ENCODE measurements at regions not wholly inside any gene's neighbourhood (a gene's known extent, or its start where the extent isn't known, plus 50 kb on each side); places are given as distances from the start of the nearest gene placed in this dataset.

DNA sequence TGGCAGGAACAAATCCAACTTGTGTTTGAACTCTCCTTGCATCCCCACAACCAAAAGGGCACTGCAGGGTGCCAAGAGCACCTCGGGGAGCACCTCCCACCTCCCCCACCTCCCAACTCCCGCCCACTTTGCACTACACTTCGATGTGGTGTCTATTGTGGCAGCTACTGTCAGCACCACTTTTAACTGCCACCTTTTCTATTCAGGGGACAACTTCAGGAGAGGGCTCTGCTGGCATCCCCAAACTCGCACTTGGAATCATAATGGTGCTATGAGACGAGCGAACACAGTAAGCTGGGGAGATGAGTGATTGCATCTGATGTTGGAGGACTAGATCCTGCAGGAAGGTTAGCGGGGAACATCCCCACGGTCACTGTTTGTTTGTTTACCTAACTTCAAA, 238.2 kb upstream of the PROX1 start:
- in situ Hi-C loops (cut with MboI; ENCODE audit: low sequenced_read_pairs, unreplicated experiment) = no loop called here
- DNase-seq (ENCODE audit: low spot score) = no peak
- TF ChIP-seq, protein P1, sequence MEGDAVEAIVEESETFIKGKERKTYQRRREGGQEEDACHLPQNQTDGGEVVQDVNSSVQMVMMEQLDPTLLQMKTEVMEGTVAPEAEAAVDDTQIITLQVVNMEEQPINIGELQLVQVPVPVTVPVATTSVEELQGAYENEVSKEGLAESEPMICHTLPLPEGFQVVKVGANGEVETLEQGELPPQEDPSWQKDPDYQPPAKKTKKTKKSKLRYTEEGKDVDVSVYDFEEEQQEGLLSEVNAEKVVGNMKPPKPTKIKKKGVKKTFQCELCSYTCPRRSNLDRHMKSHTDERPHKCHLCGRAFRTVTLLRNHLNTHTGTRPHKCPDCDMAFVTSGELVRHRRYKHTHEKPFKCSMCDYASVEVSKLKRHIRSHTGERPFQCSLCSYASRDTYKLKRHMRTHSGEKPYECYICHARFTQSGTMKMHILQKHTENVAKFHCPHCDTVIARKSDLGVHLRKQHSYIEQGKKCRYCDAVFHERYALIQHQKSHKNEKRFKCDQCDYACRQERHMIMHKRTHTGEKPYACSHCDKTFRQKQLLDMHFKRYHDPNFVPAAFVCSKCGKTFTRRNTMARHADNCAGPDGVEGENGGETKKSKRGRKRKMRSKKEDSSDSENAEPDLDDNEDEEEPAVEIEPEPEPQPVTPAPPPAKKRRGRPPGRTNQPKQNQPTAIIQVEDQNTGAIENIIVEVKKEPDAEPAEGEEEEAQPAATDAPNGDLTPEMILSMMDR (IDR thresholded peaks at IDR 0.05; ENCODE audit: borderline replicate concordance, control extremely low read depth, extremely low read depth, insufficient read depth, missing control alignments) = no peak

DNA sequence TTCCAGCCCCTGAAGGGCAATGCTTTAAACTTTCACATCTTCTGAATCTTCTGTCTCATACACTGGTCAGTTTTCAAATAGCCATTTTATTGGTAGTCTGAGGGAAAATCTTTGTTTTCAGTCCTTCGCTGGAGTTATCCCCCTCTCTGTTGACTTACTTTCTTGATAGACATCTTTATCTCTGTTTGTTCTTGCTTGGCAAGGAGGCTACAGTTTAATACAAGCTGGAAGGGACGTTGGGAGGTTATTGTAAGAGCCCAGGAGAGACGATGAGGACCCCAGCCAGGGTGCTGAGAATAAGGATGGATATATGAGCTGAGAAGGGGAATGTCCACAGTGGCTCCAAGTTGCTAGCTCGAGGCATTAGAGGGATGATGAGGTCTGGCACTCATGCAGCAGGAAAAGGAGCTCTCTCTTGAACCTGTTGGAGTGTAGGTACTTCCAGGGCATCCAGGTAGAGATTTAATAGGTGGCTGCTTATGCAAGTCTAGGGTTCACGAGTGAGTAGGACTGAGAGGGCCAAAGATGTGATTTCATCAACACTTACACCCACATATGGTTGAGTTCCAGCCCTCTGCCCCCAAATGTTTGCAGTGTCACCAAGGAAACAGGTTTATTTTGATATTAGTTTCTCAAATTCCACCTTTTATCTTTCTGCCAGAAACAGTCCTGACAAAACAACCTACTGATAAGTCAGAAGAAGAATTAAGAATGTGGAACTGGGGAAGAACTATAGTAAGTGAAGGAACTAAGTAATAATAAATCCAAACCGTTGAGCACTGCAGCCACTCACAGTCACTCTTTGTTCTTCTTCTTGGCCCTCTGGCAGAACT, 237.3 kb upstream of the PROX1 start:
- in situ Hi-C loops (cut with MboI; ENCODE audit: low sequenced_read_pairs, unreplicated experiment) = no loop called here

DNA sequence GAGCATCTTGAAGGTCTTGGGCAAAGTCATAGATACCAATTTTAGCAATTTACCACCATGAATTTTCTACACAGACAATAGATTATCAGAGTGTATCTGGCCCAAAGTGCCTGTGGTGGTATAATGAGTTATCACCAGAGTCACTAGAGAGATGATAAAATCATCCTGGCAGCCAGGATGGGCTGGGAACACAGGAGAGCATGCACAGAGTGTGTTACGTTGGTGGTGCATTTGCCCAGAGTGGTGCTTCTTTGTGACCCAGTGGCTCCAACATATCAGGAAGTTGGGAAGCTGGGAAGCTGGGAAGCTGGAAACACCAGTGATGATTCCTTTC, 236.7 kb upstream of the PROX1 start:
- TF ChIP-seq, protein P1 (IDR thresholded peaks at IDR 0.05; ENCODE audit: borderline replicate concordance, control extremely low read depth, extremely low read depth, insufficient read depth, missing control alignments) = no peak
- in situ Hi-C loops (cut with MboI; ENCODE audit: low sequenced_read_pairs, unreplicated experiment) = no loop called here
- no peak for DNase-seq (ENCODE audit: low spot score)

More for the DNA sequence above, 237.3 kb upstream of the PROX1 start:
- TF ChIP-seq, protein P1 (IDR thresholded peaks at IDR 0.05; ENCODE audit: borderline replicate concordance, control extremely low read depth, extremely low read depth, insufficient read depth, missing control alignments) = no peak
- DNase-seq (ENCODE audit: low spot score) = no peak

DNA sequence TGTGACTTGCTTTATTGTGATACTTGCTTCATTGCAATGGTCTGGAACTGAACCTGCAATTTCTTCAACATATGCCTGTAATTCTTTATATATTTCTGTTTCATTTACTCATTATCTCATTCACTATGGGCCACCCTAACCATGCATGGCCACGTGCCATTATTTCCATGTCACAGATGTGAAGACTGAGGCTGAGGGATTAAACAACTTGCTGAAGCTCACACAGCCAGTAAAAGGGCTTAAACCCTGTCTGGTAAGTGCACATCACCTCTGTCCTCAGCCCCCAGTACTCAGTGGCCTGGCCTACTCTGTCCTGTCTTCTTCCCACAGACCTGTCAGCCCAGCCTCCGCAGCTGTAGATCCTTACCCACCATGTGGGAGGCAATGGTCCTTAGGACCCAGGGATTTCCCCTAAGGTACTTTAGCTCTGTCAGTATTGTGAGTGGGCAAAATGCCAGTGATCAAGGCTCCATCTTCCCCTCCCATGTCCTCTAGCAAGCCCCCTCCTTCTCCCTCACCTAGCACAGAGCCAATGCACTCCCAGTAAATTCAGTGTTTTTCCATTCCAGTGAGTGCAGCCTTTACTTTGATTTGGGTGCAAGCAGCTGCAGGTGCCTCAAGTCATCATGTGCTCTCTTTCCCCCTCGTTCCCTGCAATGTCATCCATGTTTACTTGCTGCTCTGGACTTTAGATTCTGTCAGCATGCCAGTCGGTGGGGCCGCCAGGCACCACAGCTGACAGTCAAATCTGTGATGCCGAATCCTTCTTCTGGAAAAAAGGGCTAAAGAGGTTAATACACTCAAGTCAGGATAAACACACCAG, 228.2 kb upstream of the PROX1 start:
- in situ Hi-C loops (cut with MboI; ENCODE audit: low sequenced_read_pairs, unreplicated experiment) = no loop called here
- TF ChIP-seq, protein P1 (IDR thresholded peaks at IDR 0.05; ENCODE audit: borderline replicate concordance, control extremely low read depth, extremely low read depth, insufficient read depth, missing control alignments) = no peak
- no peak for DNase-seq (ENCODE audit: low spot score)

DNA sequence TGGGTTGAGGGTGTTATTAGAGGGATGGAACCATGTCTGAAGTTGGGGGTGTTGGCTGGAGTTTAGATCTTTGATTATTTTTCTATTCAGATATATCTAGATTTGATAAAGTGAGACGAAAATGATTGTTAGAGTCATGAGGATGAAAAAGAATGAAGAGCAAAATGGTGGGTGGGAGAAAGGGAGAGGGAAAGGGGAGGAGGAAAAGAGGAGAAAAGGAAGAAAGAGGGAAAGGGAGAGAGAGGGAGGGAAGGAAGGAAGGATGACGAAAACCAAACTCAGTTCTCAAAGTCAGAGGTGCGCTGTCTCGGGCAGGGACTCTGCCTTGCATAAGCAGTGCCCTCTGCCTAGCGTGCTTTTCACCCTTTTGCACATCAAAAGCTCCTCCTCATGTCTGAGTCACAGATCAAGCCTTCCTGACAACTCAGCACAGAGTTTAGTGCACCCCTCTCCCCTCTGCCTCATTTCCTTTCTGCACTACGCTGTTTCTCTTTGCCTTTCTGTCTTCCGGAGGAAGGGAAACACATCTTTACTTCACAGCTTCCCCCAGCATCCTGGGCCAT, 225.8 kb upstream of the PROX1 start:
- no peak for DNase-seq (ENCODE audit: low spot score)
- TF ChIP-seq, protein P1 (IDR thresholded peaks at IDR 0.05; ENCODE audit: borderline replicate concordance, control extremely low read depth, extremely low read depth, insufficient read depth, missing control alignments) = no peak
- in situ Hi-C loops (cut with MboI; ENCODE audit: low sequenced_read_pairs, unreplicated experiment) = no loop called here

DNA sequence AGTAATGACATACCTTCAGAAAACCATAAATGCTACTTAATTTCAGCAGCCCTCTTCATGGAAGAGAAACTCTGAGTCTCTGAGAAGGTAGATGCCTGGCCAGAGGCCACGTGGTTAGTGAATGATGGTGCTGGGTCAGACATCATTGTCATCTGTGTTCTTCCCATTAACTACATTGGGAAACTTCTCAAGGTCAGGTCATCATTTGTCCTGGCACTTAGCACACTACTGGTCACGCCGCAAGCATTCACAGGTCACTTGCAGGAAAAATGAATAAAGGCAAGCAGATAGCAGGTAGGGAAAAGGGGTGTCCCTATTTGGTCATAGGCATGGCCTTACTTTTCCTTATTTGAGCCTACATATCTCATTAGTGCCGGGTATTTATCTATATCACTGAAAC, 220.1 kb upstream of the PROX1 start:
- in situ Hi-C loops (cut with MboI; ENCODE audit: low sequenced_read_pairs, unreplicated experiment) = no loop called here
- DNase-seq (ENCODE audit: low spot score) = no peak

More for the DNA sequence above, 220.1 kb upstream of the PROX1 start:
- TF ChIP-seq, protein P1 (IDR thresholded peaks at IDR 0.05; ENCODE audit: borderline replicate concordance, control extremely low read depth, extremely low read depth, insufficient read depth, missing control alignments) = no peak
